ENCODE measurements at regions not wholly inside any gene's neighbourhood (a gene's known extent, or its start where the extent isn't known, plus 50 kb on each side); places are given as distances from the start of the nearest gene placed in this dataset.

GRCh38 chr2:24439971-24440340, 51.1 kb upstream of the NCOA1 start:
- DNase-seq, result no peak

GRCh38 chr2:24439280-24439970, 51.6 kb upstream of the NCOA1 start:
- DNase-seq, result no peak

- DNase-seq, result no peak
Measured at GRCh38 chr2:24438106-24438505, 52.9 kb upstream of the NCOA1 start.

- DNase-seq, result no peak
Measured at GRCh38 chr2:24435391-24436316, 55.4 kb upstream of the NCOA1 start.

GRCh38 chr2:24434541-24434940, 56.5 kb upstream of the NCOA1 start:
- no peak for DNase-seq

- DNase-seq, result no peak
Measured at GRCh38 chr2:24432735-24433134, 58.3 kb upstream of the NCOA1 start.

- DNase-seq, result no peak
Measured at GRCh38 chr2:24432121-24432520, 58.9 kb upstream of the NCOA1 start.

- no peak for DNase-seq
Measured at GRCh38 chr2:24429197-24430074, 61.6 kb upstream of the NCOA1 start.

- DNase-seq, result no peak
Measured at GRCh38 chr2:24424387-24424786, 64.1 kb upstream of the ITSN2 start.

- no peak for DNase-seq
Measured at GRCh38 chr2:24423095-24423494, 62.8 kb upstream of the ITSN2 start.

GRCh38 chr2:24421668-24422067, 61.3 kb upstream of the ITSN2 start:
- DNase-seq, result peak; percentile 18

GRCh38 chr2:24420373-24420772, 60.0 kb upstream of the ITSN2 start:
- DNase-seq, result no peak

GRCh38 chr2:24418166-24418841, 58.0 kb upstream of the ITSN2 start:
- DNase-seq, result no peak

- DNase-seq, result no peak
Measured at GRCh38 chr2:24412812-24413211, 52.5 kb upstream of the ITSN2 start.

- DNase-seq, result no peak
Measured at GRCh38 chr2:24411488-24412151, 51.3 kb upstream of the ITSN2 start.

- no peak for DNase-seq
Measured at GRCh38 chr2:24410976-24411375, 50.6 kb upstream of the ITSN2 start.

- peak; percentile 81 for DNase-seq
Measured at GRCh38 chr2:24409700-24410556, 49.6 kb upstream of the ITSN2 start.
